NCI-H2196 treated with DMSO at 0.1 percent for 48 hours (cell line): ENCODE measurements at regions not wholly inside any gene's neighbourhood (a gene's known extent, or its start where the extent isn't known, plus 50 kb on each side); places are given as distances from the start of the nearest gene placed in this dataset.

Experiments
- DNase-seq: peaks from one replicate; lab custom pipeline; 2025; ENCODE audit not compliant: unreplicated experiment; lab: John Stamatoyannopoulos, UW

DNA sequence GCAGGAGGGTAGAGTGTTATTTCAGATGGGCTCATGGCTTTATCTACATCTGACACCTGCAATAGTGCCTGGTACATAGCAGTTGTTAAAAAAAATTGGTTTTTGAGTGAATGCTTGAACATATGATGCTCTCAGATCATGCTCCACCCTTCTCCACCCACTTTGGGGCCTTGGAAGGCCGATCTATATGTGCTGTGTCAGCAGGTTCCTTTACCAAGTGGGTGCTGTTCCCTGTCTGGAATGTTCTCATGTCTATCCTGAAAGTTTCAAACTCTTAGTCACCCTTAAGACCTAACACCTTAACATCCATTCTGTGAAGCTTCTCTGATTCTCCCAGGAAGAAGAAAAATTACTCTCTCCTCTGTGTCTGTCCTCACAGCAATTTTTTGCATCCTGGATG, 556.3 kb upstream of the TBX3 start:
- no peak for DNase-seq

DNA sequence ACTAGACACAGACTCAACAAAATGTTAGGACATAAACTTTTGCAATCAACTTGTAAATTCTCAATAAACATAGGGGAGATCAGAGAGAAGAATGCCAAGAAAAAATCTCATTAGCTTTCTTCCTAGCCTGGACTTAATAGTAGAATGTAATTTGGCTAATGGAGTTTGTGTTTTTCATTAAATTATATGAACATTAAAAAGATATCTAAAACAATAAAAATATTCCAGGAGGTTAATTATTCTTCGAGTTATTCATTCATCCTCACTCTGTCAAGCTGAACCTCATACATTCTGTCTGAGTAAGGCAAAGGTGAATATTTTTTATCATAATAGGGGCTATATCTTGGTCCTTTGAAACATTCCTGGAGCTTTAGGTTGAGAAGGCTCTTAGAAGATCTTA, 551.9 kb upstream of the TBX3 start:
- DNase-seq: no peak

- DNase-seq: no peak
Measured at GRCh38 chr12:115233891-115234543, 550.0 kb upstream of the TBX3 start.

DNA sequence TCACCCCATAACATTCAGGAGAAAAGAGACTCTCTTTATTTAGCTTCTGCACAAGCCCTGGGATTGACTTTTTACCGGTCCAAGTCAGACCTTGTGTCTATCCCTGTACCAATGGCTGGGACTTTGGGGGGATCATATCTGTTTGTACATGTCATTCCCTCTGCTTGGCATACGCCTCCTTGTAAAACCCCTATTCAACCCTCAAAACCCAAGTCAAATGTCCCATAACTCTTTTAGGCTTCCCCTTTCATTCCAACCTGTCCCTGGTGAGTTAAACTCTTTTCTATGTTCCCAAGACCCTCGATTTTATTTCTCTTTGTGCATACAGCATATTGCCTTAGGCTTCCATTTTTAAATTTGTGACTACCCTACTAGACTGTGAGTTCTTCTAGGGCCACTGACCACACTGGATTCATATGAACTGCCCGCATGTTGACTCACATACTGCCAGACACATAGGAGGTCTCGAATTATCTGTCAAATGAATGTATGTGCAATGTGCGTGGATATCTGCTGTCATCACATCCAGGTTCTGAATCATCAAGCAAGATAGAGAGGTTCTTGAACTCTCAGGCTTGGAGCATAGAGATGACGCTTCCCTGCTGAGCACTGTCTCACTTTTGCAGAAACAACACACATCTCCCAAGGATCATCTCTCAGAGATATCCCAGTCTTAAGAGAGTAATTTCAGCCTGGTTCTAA, 548.6 kb upstream of the TBX3 start:
- DNase-seq: no peak

GRCh38 chr12:115230606-115231005, 546.6 kb upstream of the TBX3 start:
- DNase-seq: no peak

DNA sequence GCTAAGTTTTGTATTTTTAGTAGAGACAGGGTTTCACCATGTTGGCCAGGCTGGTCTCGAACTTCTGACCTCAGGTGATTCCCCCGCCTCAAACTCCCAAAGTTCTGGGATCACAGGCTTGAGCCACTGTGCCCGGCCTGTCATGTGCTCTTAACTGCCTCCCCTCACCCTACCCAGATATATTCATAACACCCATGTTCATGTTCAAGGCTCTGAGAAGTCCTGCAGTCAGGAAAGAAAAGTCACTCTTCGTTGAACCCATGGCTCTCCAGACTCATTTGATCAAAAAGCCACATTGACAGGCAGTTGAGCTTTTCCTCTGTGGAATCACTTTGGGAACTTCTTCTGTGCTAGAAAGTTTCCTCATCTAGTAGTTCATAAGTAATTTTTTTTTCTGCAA, 545.5 kb upstream of the TBX3 start:
- no peak for DNase-seq

DNA sequence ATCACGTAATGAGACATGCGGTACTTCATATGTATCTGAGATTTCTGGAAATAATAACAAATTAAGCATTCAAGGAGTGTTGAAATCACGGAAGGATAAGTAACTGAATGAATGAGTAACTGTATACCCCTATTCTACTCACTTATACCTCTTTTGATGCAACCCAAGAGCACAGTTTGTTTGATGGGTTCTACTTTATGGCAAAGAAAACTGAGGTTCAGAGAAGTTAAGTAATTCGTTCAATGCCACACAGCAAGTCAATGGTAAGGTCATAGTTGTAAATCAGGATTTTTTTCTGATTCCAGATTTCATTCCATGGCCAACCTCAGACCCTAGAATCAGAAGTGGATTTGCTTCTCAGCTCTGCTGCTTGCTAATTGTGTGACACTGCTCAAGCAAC, 544.5 kb upstream of the TBX3 start:
- DNase-seq: no peak

DNA sequence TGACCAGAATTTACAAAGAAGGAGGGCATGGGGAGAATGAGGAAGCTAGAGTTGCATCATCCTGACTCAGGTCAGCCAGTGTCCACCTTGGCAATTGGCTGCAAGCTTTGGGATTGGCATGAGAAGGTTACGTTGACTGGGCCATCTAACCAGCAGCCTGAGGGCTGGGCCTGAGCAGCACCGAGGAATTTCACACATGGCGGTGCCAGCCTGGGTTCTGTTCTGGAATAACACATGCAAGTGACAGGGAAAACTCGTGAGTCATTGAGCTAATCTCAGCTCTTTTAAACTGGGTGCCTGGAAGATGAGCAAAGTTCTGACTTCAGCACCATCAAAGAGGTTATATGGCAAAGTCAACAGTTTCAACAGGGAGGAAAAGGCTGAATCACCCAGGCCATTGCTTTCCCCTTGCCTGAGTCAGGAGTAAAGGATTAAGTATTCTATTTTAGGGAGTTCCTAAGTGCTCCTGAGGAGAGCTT, 543.2 kb upstream of the TBX3 start:
- DNase-seq: no peak

- DNase-seq: no peak
Measured at GRCh38 chr12:115225845-115226244, 541.9 kb upstream of the TBX3 start.

DNA sequence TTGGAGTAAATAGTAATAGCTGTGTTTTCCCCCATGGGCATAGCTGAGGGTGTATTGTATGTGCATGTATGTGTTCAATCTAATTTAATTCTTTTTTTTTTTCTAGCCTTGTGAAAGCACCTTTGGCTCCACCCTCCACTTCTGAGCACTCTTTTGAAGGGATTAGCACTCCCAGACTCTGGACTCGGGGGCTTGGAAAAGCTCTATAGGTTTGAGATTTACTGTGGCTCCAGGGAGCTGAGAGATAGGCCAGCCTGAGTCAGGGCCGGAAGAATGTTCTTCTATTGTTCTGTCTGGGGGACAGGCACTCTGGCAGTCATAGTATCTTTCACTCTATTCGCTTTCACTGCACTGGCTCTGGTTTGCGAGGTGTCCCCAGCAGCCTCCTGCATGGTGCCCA, 540.0 kb upstream of the TBX3 start:
- no peak for DNase-seq

GRCh38 chr12:115223322-115223721, 539.3 kb upstream of the TBX3 start:
- DNase-seq: no peak

DNA sequence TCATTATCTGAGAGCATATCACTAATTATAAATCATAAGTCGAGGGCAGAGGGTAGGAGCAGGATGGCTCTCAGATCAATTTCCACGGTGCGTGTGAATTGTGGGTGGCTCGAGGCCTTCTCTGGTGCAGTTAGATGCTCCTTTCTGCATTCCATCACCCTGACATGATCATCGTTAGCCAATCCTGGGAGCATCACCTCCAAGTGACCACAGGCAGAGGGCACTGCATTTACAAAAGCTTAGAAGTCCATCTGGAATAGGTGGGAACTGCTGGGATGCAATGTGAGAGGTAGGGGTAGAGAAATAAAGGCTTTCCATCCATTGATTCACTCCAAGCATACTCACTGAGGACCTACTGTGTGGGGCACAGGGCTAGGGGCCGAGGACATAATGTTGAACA, 538.2 kb upstream of the TBX3 start:
- DNase-seq: no peak

DNA sequence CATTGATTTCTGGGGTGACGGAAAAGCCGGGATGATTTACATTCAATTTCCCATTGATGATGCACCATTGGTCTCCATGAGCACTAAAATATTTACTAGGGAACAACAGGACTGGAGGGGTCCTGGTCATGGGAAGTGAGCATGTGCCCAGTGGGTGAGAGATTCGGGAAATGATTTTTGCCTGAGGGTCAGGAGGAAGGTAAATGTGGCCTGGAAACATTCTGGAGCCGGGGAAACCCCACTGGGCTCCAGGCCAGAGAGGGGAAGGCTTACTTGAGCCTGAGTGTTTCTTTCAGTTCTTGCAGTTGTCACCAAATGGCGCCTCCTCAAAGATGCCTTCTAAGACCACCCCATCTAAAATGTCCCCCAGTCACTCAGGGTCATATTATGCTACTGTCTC, 532.3 kb upstream of the TBX3 start:
- no peak for DNase-seq

DNA sequence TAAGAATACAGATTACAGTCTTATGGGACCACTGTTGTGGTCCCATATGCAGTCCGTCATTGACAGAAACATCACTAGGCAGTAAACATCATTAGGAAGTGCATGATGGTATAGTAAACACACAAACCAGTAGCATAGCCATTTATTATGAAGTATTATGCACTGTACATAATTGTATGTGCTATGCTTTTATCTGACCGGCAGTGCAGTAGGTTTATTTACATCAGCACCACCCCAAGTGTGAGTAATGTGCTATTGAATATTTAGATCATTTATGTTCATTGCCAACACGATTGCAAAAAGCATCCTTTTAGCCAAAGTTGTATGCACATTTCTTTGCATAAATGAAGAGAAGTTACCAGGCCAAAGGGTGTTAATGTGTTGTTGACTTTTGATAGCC, 531.6 kb upstream of the TBX3 start:
- DNase-seq: no peak

DNA sequence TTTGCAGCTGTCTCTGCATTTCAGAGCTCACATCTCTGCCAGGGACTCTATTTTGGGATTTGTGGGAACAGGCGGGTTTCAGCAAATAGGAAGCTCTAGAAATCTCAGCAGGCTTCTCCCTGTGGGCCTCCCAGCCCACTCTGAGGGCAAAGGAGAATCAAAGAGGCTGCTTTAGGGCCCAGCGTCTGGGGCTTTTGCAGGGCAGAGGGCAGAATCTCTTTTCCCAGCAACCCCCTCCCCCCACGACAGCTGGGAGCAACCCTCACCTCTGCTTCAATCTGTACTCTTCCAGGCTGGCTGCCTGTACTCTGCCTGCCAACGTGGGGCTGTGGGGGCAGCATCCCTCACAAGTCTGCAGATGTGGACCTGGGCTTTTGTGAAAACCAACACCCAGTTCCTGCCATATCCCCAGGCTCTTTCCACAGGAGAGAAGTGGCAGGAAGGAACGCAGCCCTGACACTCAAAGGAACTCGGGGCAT, 529.6 kb upstream of the TBX3 start:
- no peak for DNase-seq

DNA sequence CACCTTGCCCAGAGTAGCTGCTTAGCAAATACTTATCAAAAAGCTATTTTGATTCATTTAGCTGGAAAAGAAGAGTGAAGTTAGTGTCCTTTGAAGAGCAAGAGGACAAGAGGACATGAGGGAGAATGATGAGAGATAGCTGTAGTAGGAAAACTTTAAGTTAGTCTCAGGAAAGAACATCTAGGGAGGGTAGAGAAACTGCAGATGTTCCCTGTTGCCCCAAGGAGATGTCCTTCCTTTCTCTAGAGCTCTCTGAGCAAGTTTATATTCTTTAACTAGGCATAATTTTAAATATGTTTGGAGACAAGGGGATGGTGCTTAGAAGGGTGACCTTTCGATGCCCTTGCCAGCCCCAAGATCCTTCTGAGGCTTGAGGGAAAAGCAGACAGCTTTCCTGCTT, 529.1 kb upstream of the TBX3 start:
- no peak for DNase-seq

GRCh38 chr12:115212356-115212755, 528.4 kb upstream of the TBX3 start:
- no peak for DNase-seq

DNA sequence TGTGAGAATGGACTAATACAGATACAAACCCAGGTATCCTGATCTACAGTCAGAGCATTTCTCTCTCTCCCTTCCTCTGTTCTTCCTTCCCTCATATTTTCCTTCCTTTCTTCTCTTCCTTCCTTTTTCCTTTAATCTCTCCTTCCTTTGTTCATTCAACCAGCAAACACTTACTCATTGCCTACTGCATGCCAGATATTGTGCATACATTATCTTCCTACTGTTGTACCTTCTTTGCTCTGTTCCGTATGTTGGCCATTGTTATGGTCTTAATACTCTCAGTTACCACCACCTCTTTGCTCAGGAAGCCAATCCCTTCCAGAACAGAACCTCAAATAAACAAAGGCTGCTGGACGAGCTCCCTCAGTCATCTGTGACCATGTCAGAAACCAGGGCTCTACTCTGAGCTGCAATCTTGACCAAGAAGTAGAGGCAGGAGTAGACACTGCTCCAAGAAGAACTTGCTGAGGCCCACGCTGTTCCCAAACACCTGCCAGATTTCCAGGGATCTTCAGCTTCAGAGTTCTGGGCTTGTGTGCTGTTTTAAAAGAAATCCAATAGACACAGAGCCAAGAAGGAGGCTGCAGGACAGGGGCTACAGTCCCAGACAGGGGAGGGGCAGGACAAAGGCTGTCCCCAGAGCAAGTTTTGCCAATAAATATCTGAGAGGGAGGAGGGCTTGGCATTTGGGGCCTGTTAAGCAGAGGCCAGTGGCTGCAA, 526.7 kb upstream of the TBX3 start:
- DNase-seq: no peak

- no peak for DNase-seq
Measured at GRCh38 chr12:115209230-115209629, 525.3 kb upstream of the TBX3 start.

DNA sequence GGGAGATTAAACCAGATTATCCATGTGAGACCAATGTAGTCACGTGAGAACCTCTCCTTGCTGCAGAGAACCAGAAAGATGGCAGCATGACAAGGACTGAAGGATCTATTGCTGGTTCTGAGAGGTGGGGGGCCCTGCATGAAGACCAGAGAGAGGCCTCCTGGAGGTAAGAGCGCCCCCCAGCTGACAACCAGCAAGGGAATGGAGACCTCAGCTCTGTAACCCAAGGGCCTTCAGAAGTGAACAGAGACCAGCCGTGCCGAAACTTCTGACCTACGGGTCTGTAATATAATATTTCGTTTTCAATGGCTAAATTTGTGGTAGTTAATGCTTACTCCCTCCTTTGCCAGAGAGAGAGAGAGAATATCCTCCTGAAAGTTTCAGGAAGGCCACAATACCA, 524.1 kb upstream of the TBX3 start:
- DNase-seq: no peak

GRCh38 chr12:115207216-115207915, 523.4 kb upstream of the TBX3 start:
- DNase-seq: no peak

DNA sequence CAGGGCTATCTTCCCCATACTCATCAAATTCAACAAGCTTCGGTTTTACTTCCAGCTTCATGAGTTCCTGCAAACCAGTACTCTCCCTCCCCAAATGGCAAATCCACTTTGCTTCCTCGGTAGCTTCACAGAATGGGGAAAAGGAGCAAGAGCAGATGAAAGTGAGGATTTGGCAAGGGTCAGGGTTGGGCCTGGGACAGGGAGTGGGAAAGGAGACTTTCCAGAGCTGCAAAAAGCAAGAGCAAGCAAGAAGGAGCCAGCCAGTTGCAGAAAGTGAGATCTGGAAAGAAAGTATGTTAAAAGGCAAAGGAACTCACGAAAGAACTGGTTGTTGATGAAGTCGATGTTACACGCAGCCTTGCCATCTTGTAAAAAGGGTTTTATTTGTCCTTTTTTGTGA, 522.8 kb upstream of the TBX3 start:
- no peak for DNase-seq
